Chondrocyte (in vitro differentiated cells): ENCODE measurements at regions not wholly inside any gene's neighbourhood (a gene's known extent, or its start where the extent isn't known, plus 50 kb on each side); places are given as distances from the start of the nearest gene placed in this dataset.

Source experiments
- DNase-seq: peaks from one replicate; pipeline ENCODE4 v3.0.0; 2021; ENCODE audit warnings: mixed read lengths, low spot score
- H3K27ac Mint-ChIP-seq: one replicate; pipeline ENCODE4 v1.8.0; 2021; ENCODE audit warnings: mild to moderate bottlenecking, moderate library complexity, mixed read lengths; ENCODE audit not compliant: unreplicated experiment
- H3K27me3 Mint-ChIP-seq: 2 replicates; pipeline ENCODE4 v1.8.0; 2021; ENCODE audit warnings: low read depth, mixed read lengths
- H3K36me3 Mint-ChIP-seq: 2 replicates; pipeline ENCODE4 v1.8.0; 2021; ENCODE audit warnings: low read depth, mixed read lengths
- H3K4me1 Mint-ChIP-seq: 2 replicates; pipeline ENCODE4 v1.8.0; 2021; ENCODE audit warnings: low read depth, mild to moderate bottlenecking, mixed read lengths
- H3K4me3 Mint-ChIP-seq: one replicate; pipeline ENCODE4 v1.8.0; 2021; ENCODE audit warnings: mild to moderate bottlenecking, moderate library complexity, mixed read lengths; ENCODE audit not compliant: unreplicated experiment
- H3K9me3 Mint-ChIP-seq: 2 replicates; pipeline ENCODE4 v1.8.0; 2021; ENCODE audit warnings: low read depth, mixed read lengths
- CTCF ChIP-seq: fragments of 200-600 bp; sonication (generic); IDR thresholded peaks from 2 replicates; pipeline ENCODE4 v1.5.0; 2021; ENCODE audit warnings: antibody characterized with exemption, mild to moderate bottlenecking, moderate library complexity

GRCh38 chr22:27115816-27116256 lies 458.4 kb downstream of the MIAT start:
- Mint-ChIP-seq H3K4me1 (peaks cover 69% of the 10 kb centered on the region), H3K4me3 (no peak overlapping the region), H3K9me3 (peaks cover 12% of the 10 kb centered on the region), H3K27ac (peak overlapping the region; percentile 91), H3K27me3 (no peaks in the 10 kb centered on the region), H3K36me3 (no peaks in the 10 kb centered on the region)
- DNase-seq = no peak
- TF ChIP-seq CTCF = no peak

- DNase-seq = no peak
These were observed 459.1 kb downstream of the MIAT start for GRCh38 chr22:27116312-27117086.

GRCh38 chr22:27120036-27120435 lies 462.6 kb downstream of the MIAT start:
- H3K4me3 Mint-ChIP-seq = no peak overlapping the region
- H3K27me3 Mint-ChIP-seq = no peaks in the 10 kb centered on the region
- no peak for TF ChIP-seq CTCF
- peaks cover 47% of the 10 kb centered on the region for H3K4me1 Mint-ChIP-seq
- peaks cover 16% of the 10 kb centered on the region for H3K9me3 Mint-ChIP-seq
- no peaks in the 10 kb centered on the region for H3K36me3 Mint-ChIP-seq
- no peak for DNase-seq
- H3K27ac Mint-ChIP-seq = no peak overlapping the region

More at GRCh38 chr22:27116312-27117086, 459.1 kb downstream of the MIAT start:
- no peaks in the 10 kb centered on the region for H3K36me3 Mint-ChIP-seq
- H3K27me3 Mint-ChIP-seq = no peaks in the 10 kb centered on the region
- no peak overlapping the region for H3K4me3 Mint-ChIP-seq
- H3K9me3 Mint-ChIP-seq = peaks cover 15% of the 10 kb centered on the region
- peaks cover 63% of the 10 kb centered on the region for H3K4me1 Mint-ChIP-seq
- no peak for TF ChIP-seq CTCF
- H3K27ac Mint-ChIP-seq = peak overlapping the region; percentile 91

GRCh38 chr22:27122574-27122973 lies 465.2 kb downstream of the MIAT start:
- TF ChIP-seq CTCF = no peak
- H3K4me3 Mint-ChIP-seq = no peak overlapping the region
- H3K36me3 Mint-ChIP-seq = no peaks in the 10 kb centered on the region
- H3K9me3 Mint-ChIP-seq = peaks cover 11% of the 10 kb centered on the region
- H3K27me3 Mint-ChIP-seq = no peaks in the 10 kb centered on the region
- no peak overlapping the region for H3K27ac Mint-ChIP-seq
- peaks cover 31% of the 10 kb centered on the region for H3K4me1 Mint-ChIP-seq
- no peak for DNase-seq

GRCh38 chr22:27123880-27124279 lies 466.5 kb downstream of the MIAT start:
- Mint-ChIP-seq H3K4me1 (peaks cover 34% of the 10 kb centered on the region), H3K36me3 (no peaks in the 10 kb centered on the region), H3K4me3 (no peak overlapping the region), H3K9me3 (peaks cover 5% of the 10 kb centered on the region), H3K27ac (peak overlapping the region; percentile 92), H3K27me3 (no peaks in the 10 kb centered on the region)
- no peak for DNase-seq
- TF ChIP-seq CTCF = no peak
